SJCRH30 (cell line): ENCODE measurements at regions not wholly inside any gene's neighbourhood (a gene's known extent, or its start where the extent isn't known, plus 50 kb on each side); places are given as distances from the start of the nearest gene placed in this dataset.
"Not testable (repeated sequence)": the region's sequence is repeated elsewhere in the genome, so short reads cannot be mapped to it uniquely, and the experiment has no call there.

Experiments used
- DNase-seq, 2 experiments: peaks; one replicate each; pipeline ENCODE4 v3.0.0-alpha.2; 2015 to 2020
- H3K27ac ChIP-seq: fragments of 250-450 bp; sonication (Bioruptor Pico); 2 replicates; pipeline ENCODE4 v1.5.1; 2020; ENCODE audit warnings: mild to moderate bottlenecking, moderate library complexity
- H3K27me3 ChIP-seq: fragments of 250-450 bp; sonication (Bioruptor Pico); 2 replicates; pipeline ENCODE4 v1.5.1; 2020; ENCODE audit warnings: mild to moderate bottlenecking, moderate library complexity
- H3K36me3 ChIP-seq: fragments of 250-450 bp; sonication (Bioruptor Pico); 2 replicates; pipeline ENCODE4 v1.5.1; 2020; ENCODE audit warnings: mild to moderate bottlenecking, moderate library complexity
- H3K4me1 ChIP-seq: fragments of 250-450 bp; sonication (Bioruptor Pico); 2 replicates; pipeline ENCODE4 v1.5.1; 2020; ENCODE audit warnings: mild to moderate bottlenecking, moderate library complexity
- H3K4me3 ChIP-seq: fragments of 250-450 bp; sonication (Bioruptor Pico); 2 replicates; pipeline ENCODE4 v1.5.1; 2020; ENCODE audit warnings: mild to moderate bottlenecking, moderate library complexity
- H3K9me3 ChIP-seq: fragments of 250-450 bp; sonication (Bioruptor Pico); replicated peaks from 2 replicates; pipeline ENCODE4 v1.5.1; 2020; ENCODE audit warnings: mild to moderate bottlenecking, moderate library complexity

DNA sequence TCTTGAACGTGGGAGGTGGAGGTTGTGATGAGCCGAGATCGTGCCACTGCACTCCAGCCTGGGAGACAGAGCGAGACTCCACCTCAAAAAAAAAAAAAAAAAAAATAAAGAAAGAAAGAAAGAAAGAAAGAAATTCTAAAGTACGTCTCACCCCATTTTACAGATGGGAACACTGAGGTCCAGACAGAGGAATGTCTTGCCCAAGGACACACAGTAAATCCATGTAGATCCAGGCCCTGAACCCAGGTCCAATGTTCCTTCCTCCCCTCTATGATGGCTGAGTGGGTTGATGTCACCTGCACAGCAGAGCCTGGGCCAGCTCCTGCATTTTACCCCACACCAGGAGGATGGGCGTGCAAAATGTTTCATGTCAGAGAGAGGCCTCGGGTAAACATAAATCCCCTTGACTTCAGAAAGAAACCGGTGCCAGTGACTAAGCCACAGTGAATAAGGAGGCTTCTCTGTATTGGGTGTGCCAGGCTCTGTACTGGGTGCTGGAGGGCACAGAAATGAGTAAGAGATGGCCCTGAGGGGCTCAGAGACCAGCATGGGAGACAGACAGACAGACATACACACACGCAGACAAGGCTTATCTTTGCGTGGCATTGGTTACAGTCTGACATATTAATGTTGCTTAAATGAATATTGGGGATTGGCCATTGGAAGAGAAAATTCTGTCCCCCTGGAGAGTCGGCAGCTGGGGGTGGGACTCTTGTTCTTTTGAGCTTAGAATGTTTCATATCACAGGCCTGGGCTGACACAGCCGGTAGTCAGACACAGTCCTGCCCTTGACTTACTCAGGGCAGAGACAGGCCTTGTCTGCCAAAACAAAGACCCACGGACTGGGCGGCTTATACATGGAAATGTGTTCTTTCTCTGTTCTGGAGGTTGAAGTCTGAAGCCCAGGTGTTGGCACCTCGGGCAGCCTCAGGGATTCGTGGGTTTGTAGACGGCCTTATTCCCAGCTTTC lies 105.4 kb downstream of the MIAT start:
- Histone ChIP-seq H3K9me3 (peaks cover under 1% of the 10 kb centered on the region; the same call in 1 of the 2 replicates), H3K27me3 (no peaks in the 10 kb centered on the region), H3K27ac (no peak overlapping the region), H3K4me1 (no peaks in the 10 kb centered on the region), H3K36me3 (no peaks in the 10 kb centered on the region), H3K4me3 (no peak overlapping the region)
- no peak for DNase-seq

- Histone ChIP-seq H3K9me3 (no peaks in the 10 kb centered on the region; the same call in 1 of the 2 replicates), H3K4me3 (no peak overlapping the region), H3K4me1 (no peaks in the 10 kb centered on the region), H3K27me3 (no peaks in the 10 kb centered on the region), H3K36me3 (no peaks in the 10 kb centered on the region), H3K27ac (no peak overlapping the region)
- DNase-seq = peak in 1 of 2 experiments; percentile 12
These were observed 106.4 kb downstream of the MIAT start for GRCh38 chr22:26763633-26764361.

DNA sequence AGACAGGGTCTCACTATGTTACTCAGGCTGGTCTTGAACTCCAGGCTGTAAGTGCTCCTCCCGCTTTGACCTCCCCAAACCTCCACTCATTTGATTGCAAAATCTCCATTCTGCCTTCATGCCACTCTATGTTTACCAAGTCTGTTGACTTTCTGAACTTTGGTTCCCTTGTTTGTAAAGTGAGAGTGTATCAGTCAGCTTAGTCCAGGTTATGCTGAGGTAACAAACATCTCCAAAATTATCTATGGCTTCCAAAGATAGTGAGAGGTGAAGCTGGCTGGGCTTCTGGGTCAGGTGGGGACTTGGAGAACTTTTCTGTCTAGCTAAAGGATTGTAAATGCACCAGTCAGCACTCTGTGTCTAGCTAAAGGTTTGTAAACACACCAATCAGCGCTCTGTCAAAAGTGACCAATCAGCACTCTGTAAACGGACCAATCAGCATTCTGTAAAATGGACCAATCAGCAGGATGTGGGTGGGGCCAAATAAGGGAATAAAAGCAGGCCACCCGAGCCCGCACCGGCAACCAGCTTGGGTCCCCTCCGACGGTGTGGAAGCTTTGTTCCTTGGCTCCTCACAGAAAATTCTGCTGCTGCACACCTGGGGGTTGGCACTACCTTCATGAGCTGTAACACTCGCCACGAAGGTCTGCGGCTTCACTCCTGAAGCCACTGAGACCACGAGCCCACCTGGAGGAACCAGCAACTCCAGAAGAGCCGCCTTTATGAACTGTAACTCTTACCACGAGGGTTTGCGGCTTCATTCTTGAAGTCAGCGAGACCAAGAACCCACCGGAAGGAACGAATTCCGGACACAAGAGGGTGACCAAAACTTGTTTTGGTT lies 109.3 kb downstream of the MIAT start:
- DNase-seq = no peak
- H3K27me3 ChIP-seq = no peaks in the 10 kb centered on the region
- H3K9me3 ChIP-seq = no peaks in the 10 kb centered on the region; the same call in 1 of the 2 replicates
- no peak overlapping the region for H3K27ac ChIP-seq
- H3K36me3 ChIP-seq = no peaks in the 10 kb centered on the region
- no peak overlapping the region for H3K4me3 ChIP-seq
- H3K4me1 ChIP-seq = no peaks in the 10 kb centered on the region

GRCh38 chr22:26767351-26768155 lies 110.2 kb downstream of the MIAT start:
- H3K9me3 ChIP-seq = no peaks in the 10 kb centered on the region; the same call in 1 of the 2 replicates
- H3K4me3 ChIP-seq = no peak overlapping the region
- H3K36me3 ChIP-seq = no peaks in the 10 kb centered on the region
- no peak overlapping the region for H3K27ac ChIP-seq
- no peaks in the 10 kb centered on the region for H3K4me1 ChIP-seq
- DNase-seq = no peak
- no peaks in the 10 kb centered on the region for H3K27me3 ChIP-seq

DNA sequence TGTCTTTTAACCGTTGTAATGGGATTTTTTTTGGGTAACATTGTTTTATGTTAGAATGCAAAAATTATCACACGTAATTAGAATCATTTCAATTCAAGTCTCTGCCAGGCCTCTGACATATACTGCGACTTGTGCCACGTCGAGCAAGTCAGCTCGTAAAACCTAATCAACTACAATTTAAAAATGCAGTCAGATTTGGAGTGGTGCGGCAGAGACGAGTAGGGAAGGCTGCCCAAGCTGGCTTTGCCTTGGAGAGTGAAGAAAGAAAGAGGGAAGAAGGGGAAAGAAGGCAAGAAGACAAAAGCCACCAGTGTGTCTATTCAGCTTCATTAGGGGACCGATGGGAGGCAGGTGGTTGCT lies 110.7 kb downstream of the MIAT start:
- H3K27ac ChIP-seq = no peak overlapping the region
- DNase-seq = no peak
- H3K9me3 ChIP-seq = no peaks in the 10 kb centered on the region; the same call in 1 of the 2 replicates
- no peaks in the 10 kb centered on the region for H3K36me3 ChIP-seq
- H3K4me3 ChIP-seq = no peak overlapping the region
- H3K27me3 ChIP-seq = no peaks in the 10 kb centered on the region
- H3K4me1 ChIP-seq = no peaks in the 10 kb centered on the region

GRCh38 chr22:26768952-26769351 lies 111.6 kb downstream of the MIAT start:
- H3K4me3 ChIP-seq = no peak overlapping the region
- H3K9me3 ChIP-seq = no peaks in the 10 kb centered on the region; the same call in 1 of the 2 replicates
- H3K27ac ChIP-seq = no peak overlapping the region
- no peaks in the 10 kb centered on the region for H3K27me3 ChIP-seq
- H3K4me1 ChIP-seq = no peaks in the 10 kb centered on the region
- H3K36me3 ChIP-seq = no peaks in the 10 kb centered on the region
- DNase-seq = no peak

GRCh38 chr22:26769663-26770062 lies 112.3 kb downstream of the MIAT start:
- Histone ChIP-seq H3K9me3 (no peaks in the 10 kb centered on the region; the same call in 1 of the 2 replicates), H3K4me3 (no peak overlapping the region), H3K4me1 (no peaks in the 10 kb centered on the region), H3K36me3 (no peaks in the 10 kb centered on the region), H3K27me3 (no peaks in the 10 kb centered on the region), H3K27ac (no peak overlapping the region)
- no peak for DNase-seq

- no peak overlapping the region for H3K27ac ChIP-seq
- no peaks in the 10 kb centered on the region for H3K27me3 ChIP-seq
- H3K36me3 ChIP-seq = no peaks in the 10 kb centered on the region
- no peak for DNase-seq
- no peaks in the 10 kb centered on the region; the same call in 1 of the 2 replicates for H3K9me3 ChIP-seq
- H3K4me1 ChIP-seq = no peaks in the 10 kb centered on the region
- H3K4me3 ChIP-seq = no peak overlapping the region
These were observed 113.2 kb downstream of the MIAT start for GRCh38 chr22:26770624-26771023.

- not testable (repeated sequence) for H3K27ac ChIP-seq, H3K9me3 ChIP-seq, H3K4me3 ChIP-seq, H3K36me3 ChIP-seq, H3K4me1 ChIP-seq, DNase-seq, H3K27me3 ChIP-seq
These were observed 115.7 kb downstream of the MIAT start for GRCh38 chr22:26773054-26773453.

- no peak for DNase-seq
- H3K36me3 ChIP-seq = no peaks in the 10 kb centered on the region
These were observed 118.0 kb downstream of the MIAT start for GRCh38 chr22:26775394-26775793.

DNA sequence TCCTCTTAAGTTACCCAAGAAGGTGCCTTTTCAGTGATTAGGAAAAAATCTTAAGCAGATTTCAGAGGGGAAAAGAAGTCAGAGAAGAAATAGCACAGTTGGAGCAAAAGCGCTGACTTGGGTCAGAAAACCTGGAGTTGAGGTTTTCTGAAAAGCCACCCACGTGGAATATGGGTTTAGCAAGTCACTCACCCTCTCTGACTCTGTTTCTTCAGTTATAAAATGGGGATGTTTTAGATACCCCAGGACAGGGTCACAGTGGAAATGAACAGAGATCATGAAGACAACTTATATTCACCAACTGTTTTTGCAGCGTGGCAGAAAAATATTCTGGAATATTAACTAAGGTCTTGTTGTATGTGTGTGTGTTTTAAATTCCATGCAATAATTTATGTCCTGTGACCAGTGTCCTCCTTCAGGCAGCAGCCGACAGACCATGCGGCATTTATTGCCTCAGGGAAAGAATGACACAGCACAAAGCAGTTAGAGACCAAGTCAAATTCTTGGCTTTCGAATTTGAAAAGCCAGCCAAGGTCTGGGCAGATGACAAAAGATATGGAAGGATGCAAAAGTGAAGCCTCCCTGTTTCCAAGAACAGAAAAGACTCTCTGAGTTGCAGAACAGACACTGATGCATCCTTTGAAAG lies 119.9 kb downstream of the MIAT start:
- no peaks in the 10 kb centered on the region for H3K27me3 ChIP-seq
- no peak overlapping the region for H3K4me3 ChIP-seq
- no peaks in the 10 kb centered on the region for H3K36me3 ChIP-seq
- DNase-seq = no peak
- H3K4me1 ChIP-seq = no peaks in the 10 kb centered on the region
- H3K27ac ChIP-seq = no peak overlapping the region
- no peaks in the 10 kb centered on the region for H3K9me3 ChIP-seq

More at GRCh38 chr22:26775394-26775793, 118.0 kb downstream of the MIAT start:
- no peak overlapping the region for H3K4me3 ChIP-seq
- H3K4me1 ChIP-seq = no peaks in the 10 kb centered on the region
- H3K9me3 ChIP-seq = no peaks in the 10 kb centered on the region
- no peaks in the 10 kb centered on the region for H3K27me3 ChIP-seq
- H3K27ac ChIP-seq = no peak overlapping the region

DNA sequence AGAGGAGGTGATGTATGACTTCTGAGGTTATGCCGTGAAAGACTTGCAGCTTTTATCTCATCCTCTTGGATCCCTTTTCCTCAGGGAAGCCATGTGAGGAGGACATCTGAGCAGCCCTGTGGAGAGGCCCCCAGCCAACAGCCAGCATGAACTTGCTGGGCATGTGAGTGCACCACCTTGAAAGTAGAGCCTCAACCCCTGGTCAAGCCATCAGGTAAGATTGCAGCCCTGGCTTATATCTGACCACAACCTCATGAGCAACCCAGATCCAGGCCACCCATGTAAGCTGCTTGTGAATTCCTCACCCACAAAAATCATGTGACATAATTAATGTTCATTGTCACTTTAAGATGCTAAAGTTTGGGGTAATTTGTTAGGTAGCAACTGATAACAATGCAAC lies 121.0 kb downstream of the MIAT start:
- Histone ChIP-seq H3K27ac (no peak overlapping the region), H3K4me1 (no peaks in the 10 kb centered on the region), H3K9me3 (no peaks in the 10 kb centered on the region), H3K36me3 (no peaks in the 10 kb centered on the region), H3K27me3 (no peaks in the 10 kb centered on the region), H3K4me3 (no peak overlapping the region)
- DNase-seq = no peak

DNA sequence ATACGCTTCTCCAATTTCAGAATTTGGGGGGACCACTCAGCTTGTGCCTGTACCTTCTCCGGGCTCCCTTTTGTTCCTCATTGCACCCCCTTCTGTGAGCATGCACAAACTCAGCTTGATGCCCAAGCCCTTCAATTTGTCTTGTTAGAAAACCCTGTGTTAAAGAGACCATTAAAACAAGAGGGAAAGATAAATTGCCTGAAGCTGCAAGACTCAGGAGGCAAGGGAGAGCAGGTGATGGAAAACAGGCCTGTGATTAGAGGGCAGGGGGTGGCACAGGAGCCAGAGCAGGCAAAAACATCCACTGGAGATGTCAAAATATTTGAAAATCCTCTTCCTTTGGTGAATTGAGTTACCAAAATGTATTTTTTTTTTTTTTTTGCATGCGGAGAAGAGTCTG lies 121.7 kb downstream of the MIAT start:
- Histone ChIP-seq H3K9me3 (no peaks in the 10 kb centered on the region), H3K4me3 (no peak overlapping the region), H3K27me3 (no peaks in the 10 kb centered on the region), H3K27ac (no peak overlapping the region), H3K4me1 (no peaks in the 10 kb centered on the region), H3K36me3 (no peaks in the 10 kb centered on the region)
- DNase-seq = no peak
